OCI-M1 (cell line): ENCODE measurements at regions not wholly inside any gene's neighbourhood (a gene's known extent, or its start where the extent isn't known, plus 50 kb on each side); places are given as distances from the start of the nearest gene placed in this dataset.

ENCODE experiments used
- DNase-seq: peaks from one replicate; lab custom pipeline; 2025; lab: John Stamatoyannopoulos, UW

- DNase-seq, result peak; percentile 54
Measured at GRCh38 chr17:13740686-13741085, 139.0 kb upstream of the HS3ST3A1 start.

- no peak for DNase-seq
Measured at GRCh38 chr17:13741744-13742143, 140.0 kb upstream of the HS3ST3A1 start.

- DNase-seq, result no peak
Measured at GRCh38 chr17:13743906-13744305, 142.2 kb upstream of the HS3ST3A1 start.

- DNase-seq, result no peak
Measured at GRCh38 chr17:13746404-13746803, 144.7 kb upstream of the HS3ST3A1 start.

- DNase-seq, result no peak
Measured at GRCh38 chr17:13749166-13749890, 147.6 kb upstream of the HS3ST3A1 start.

GRCh38 chr17:13749891-13750235 lies 148.1 kb upstream of the HS3ST3A1 start:
- DNase-seq, result peak; percentile 74

- peak; percentile 67 for DNase-seq
Measured at GRCh38 chr17:13750816-13751793, 149.4 kb upstream of the HS3ST3A1 start.

GRCh38 chr17:13753154-13753553 lies 151.4 kb upstream of the HS3ST3A1 start:
- peak; percentile 77 for DNase-seq

- no peak for DNase-seq
Measured at GRCh38 chr17:13753771-13754170, 152.0 kb upstream of the HS3ST3A1 start.

GRCh38 chr17:13755851-13756250 lies 154.1 kb upstream of the HS3ST3A1 start:
- peak; percentile 33 for DNase-seq

GRCh38 chr17:13756763-13757162 lies 155.0 kb upstream of the HS3ST3A1 start:
- DNase-seq, result peak; percentile 43

- no peak for DNase-seq
Measured at GRCh38 chr17:13757871-13758270, 156.1 kb upstream of the HS3ST3A1 start.

GRCh38 chr17:13759518-13760335 lies 158.0 kb upstream of the HS3ST3A1 start:
- DNase-seq, result peak; percentile 42

- peak; percentile 38 for DNase-seq
Measured at GRCh38 chr17:13761038-13761603, 159.4 kb upstream of the HS3ST3A1 start.

- peak; percentile 31 for DNase-seq
Measured at GRCh38 chr17:13765701-13766100, 164.0 kb upstream of the HS3ST3A1 start.

- no peak for DNase-seq
Measured at GRCh38 chr17:13770702-13771101, 169.0 kb upstream of the HS3ST3A1 start.

GRCh38 chr17:13775450-13775849 lies 173.7 kb upstream of the HS3ST3A1 start:
- no peak for DNase-seq

- DNase-seq, result no peak
Measured at GRCh38 chr17:13776027-13776551, 174.4 kb upstream of the HS3ST3A1 start.

GRCh38 chr17:13777003-13777402 lies 175.3 kb upstream of the HS3ST3A1 start:
- no peak for DNase-seq

- DNase-seq, result peak; percentile 51
Measured at GRCh38 chr17:13784434-13785095, 182.8 kb upstream of the HS3ST3A1 start.

GRCh38 chr17:13785981-13786598 lies 184.4 kb upstream of the HS3ST3A1 start:
- no peak for DNase-seq
